GM10266 (cell line): ENCODE measurements at regions not wholly inside any gene's neighbourhood (a gene's known extent, or its start where the extent isn't known, plus 50 kb on each side); places are given as distances from the start of the nearest gene placed in this dataset.

Experiments
- DNase-seq: peaks from one replicate; pipeline ENCODE4 v3.0.0; 2012; ENCODE audit errors: extremely low spot score
- TF ChIP-seq, protein P1 (sequence below): IDR thresholded peaks from 2 replicates; pipeline ENCODE4 v1.5.1; 2012; ENCODE audit warnings: mild to moderate bottlenecking, low read depth; ENCODE audit not compliant: control insufficient read depth, insufficient read depth; ENCODE audit errors: missing control alignments

DNA sequence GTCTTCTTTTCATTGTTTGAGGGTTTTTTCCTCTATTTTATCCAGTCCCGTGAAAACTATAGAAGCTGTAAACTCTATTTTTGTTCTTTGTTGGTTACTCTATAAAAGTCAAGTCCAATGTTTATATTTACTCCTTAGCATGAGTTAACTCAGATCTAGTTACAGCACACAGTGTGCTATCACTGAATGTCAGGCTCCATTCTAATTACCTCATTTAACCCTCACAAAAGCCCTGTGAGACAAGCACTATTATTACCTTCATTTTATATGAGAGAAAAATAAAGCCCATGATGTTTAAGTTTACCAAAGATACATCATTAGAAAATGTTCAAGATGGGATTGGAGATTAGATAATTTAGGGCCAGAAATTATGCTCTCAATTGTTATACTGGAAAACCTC is 251.4 kb upstream of the SNX7 start:
- TF ChIP-seq, protein P1, sequence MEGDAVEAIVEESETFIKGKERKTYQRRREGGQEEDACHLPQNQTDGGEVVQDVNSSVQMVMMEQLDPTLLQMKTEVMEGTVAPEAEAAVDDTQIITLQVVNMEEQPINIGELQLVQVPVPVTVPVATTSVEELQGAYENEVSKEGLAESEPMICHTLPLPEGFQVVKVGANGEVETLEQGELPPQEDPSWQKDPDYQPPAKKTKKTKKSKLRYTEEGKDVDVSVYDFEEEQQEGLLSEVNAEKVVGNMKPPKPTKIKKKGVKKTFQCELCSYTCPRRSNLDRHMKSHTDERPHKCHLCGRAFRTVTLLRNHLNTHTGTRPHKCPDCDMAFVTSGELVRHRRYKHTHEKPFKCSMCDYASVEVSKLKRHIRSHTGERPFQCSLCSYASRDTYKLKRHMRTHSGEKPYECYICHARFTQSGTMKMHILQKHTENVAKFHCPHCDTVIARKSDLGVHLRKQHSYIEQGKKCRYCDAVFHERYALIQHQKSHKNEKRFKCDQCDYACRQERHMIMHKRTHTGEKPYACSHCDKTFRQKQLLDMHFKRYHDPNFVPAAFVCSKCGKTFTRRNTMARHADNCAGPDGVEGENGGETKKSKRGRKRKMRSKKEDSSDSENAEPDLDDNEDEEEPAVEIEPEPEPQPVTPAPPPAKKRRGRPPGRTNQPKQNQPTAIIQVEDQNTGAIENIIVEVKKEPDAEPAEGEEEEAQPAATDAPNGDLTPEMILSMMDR: no peak
- DNase-seq: no peak

DNA sequence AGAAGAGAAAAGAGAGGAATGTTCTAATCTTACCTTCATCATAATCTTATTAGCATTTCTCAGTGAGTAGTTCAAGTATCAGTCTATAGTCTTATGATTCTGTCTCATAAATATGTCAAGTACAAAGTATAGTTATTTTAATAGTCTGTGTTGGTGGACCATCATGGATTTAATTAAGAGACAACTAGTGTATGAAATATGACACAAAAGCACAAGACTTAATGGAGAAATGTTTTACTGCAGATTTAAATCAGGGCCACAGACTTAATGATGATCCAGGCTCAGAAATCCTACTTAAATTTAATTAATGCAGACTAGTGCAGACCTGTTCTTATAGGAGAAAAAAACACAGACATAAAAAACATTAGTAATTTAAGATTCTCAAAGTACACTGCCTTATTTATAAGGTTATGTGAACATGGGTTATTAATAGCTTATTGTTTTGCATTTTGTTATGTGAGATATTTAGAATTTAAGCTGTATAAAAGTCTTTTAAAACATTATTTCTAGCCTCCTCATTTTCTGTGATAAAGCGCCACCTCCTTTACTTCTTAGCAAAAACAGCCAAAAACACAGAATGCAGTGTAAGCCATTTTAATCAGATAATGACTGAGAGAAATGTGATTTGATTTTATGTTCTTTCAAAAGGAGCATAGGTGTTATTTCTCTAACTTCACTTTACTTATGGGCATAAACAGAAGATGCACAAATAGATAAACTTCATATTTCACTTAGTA is 255.0 kb upstream of the SNX7 start:
- TF ChIP-seq, protein P1: no peak
- no peak for DNase-seq

DNA sequence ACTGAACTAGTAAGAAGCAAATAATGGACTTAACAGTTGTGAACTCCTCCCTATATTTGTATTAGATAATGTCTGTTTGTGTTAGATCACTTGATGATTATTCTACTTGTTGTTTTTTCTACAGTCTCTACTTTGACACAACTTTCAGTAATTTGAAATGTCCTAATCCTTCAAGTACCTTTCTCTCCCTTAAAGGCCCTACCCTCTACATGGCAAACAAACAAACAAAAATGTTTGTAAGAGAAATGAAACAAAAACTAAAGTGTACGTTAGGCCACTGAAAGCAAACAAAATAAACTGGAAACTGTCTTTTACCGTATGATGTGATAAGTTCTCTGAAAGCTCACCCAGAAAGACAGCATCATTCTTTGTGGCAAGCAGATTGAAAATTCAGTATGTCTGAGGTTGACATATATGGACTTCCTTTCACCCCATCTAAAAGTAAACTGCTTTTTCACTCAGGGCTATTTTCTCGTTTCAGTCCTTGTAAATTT is 255.9 kb upstream of the SNX7 start:
- TF ChIP-seq, protein P1: no peak
- no peak for DNase-seq

DNA sequence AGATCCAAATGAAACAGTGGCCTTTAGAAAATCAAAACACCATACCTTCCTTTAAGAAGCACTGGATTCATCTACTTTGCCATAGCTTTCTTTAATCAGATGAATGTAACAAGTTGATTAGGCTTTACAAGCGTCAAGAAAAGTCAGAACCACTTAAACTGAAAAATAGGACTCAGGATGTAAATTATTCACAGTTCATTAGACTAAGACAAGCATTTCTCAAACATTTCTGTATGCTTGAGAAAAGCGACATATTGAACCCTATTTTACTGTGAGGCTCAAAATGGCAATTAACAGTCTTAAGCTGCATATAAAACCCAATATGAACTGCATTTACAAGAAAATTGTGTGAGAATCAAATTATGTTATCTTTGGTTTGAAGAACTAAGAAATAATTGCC is 256.7 kb upstream of the SNX7 start:
- TF ChIP-seq, protein P1: no peak
- no peak for DNase-seq

DNA sequence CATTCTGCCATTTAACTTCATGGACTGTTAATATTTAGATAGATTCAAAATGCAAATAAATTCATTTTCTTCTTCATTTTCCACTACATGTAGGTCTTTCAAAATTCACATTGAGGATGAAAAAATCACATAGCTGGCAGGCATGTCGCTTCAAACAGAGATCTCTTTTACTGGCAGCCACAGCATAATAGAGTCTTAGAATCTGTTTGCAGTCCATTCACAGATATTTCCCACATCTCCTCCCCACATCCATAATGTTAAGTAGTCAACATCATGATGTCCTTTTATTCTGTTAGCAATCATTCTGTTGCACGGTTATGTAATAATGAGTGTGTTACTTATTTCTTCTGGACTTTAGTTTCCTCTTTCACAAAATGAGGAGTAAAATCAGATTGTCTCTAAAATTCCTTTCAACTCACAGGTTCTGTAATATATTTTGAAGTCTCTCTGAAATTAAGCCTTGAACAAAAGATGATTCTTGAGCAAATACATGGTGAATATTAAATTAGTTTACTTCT is 257.5 kb upstream of the SNX7 start:
- TF ChIP-seq, protein P1: no peak

DNA sequence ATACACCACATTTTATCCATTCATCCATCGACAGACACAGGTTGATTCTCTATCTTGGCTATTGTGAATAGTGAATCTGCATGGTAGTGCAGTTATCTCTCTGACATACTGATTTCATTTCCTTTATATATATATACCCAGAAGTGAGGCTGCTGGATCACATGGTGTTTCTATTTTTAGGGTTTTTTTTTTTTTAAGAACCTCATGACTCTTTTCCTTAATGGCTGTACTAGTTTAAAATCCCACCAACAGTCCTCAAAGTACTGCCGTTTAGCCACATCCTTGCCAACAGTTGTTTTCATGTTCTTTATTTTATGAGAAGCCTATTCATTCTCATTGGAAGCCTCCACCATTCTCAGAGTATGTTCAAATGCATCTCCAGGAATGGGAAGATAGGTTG is 258.7 kb upstream of the SNX7 start:
- TF ChIP-seq, protein P1: no peak
- DNase-seq: no peak

More for the DNA sequence above, 257.5 kb upstream of the SNX7 start:
- DNase-seq: no peak

DNA sequence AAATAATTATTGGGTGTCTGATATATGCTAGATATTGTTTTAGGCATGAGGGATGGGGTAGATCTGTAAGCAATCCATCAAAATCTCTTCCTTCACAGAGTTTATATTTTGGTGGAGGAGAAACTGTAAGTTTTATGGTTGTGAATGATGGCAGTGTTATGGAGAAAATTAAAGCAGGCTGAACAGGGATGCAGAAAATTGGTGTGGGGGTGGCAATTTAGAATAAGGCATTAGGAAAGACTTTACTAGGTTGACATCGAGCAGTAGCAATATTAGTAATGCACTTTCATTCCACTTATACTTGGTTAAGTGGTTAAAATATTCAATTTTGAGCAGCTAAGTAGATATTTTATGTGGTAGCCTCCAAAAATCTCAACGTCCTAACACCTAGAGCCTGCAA is 261.1 kb upstream of the SNX7 start:
- TF ChIP-seq, protein P1: no peak
- DNase-seq: no peak
